ENCODE measurements at regions not wholly inside any gene's neighbourhood (a gene's known extent, or its start where the extent isn't known, plus 50 kb on each side); places are given as distances from the start of the nearest gene placed in this dataset.
"Not testable (repeated sequence)": the region's sequence is repeated elsewhere in the genome, so short reads cannot be mapped to it uniquely, and the experiment has no call there.

DNA sequence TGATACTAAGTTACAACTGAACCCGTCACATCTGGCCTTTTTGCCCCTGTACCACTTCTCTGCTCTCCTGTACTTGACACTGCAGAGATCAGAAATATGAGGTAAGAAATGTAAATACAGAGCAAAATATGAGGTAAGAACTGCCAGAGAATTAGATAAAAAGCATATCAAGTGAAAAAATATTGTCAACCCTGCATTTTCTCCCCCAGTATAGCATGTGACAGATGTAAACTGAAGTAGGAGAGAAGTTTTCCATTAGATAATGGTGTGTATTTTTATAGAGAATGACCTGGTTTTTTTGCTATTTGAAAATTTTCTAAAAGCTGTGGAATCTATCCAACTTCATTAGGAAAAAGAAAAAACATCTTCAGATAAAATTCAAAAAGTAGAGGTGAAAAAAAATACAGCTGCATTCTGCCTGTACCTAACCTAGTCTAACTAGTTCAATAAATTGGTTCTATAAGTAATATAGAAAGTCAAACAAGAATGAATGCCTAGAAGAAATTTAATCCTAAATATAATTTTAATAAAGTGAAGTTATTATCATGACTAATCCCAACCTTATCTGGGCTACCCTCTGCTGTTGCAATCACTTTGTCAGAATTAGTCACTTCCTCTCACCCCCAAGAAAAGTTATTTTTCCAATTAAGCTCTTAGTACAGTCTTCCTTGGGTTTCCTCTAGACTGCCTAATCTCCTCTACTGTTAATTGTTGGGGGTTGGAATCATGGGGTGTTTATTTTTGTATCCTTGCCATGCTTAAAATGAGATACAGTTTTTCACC is 210.0 kb downstream of the RASSF9 start:
- no peak for DNase-seq
- Histone ChIP-seq H3K36me3 (no peaks in the 10 kb centered on the region), H3K27ac (no peak overlapping the region), H3K4me1 (no peaks in the 10 kb centered on the region), H3K27me3 (no peaks in the 10 kb centered on the region), H3K4me3 (no peak overlapping the region), H3K9me3 (no peaks in the 10 kb centered on the region)
- TF ChIP-seq, protein P1, sequence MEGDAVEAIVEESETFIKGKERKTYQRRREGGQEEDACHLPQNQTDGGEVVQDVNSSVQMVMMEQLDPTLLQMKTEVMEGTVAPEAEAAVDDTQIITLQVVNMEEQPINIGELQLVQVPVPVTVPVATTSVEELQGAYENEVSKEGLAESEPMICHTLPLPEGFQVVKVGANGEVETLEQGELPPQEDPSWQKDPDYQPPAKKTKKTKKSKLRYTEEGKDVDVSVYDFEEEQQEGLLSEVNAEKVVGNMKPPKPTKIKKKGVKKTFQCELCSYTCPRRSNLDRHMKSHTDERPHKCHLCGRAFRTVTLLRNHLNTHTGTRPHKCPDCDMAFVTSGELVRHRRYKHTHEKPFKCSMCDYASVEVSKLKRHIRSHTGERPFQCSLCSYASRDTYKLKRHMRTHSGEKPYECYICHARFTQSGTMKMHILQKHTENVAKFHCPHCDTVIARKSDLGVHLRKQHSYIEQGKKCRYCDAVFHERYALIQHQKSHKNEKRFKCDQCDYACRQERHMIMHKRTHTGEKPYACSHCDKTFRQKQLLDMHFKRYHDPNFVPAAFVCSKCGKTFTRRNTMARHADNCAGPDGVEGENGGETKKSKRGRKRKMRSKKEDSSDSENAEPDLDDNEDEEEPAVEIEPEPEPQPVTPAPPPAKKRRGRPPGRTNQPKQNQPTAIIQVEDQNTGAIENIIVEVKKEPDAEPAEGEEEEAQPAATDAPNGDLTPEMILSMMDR (IDR thresholded peaks at IDR 0.05): no peak
- intact Hi-C loops (cut with DNase I): no loop called here
- peak; percentile 73 for ATAC-seq

DNA sequence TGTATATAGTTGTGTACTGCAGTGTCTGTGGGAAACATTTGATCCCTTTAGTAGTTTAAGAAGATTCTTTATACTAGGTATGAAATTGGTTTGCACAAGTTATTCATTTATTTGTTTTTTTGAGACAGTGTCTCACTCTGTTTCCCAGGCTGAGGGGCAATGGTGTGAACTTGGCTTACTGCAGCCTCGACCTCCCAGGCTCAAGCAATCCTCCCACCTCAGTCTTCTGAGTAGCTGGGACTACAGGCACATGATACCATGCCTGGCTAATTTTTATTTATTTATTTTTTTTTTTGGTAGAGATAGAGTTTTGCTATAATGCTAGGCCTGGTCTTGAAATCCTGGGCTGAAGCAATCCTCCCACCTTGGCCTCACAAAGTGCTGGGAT is 209.4 kb downstream of the RASSF9 start:
- ATAC-seq: no peak
- no peaks in the 10 kb centered on the region for H3K9me3 ChIP-seq
- no peaks in the 10 kb centered on the region for H3K27me3 ChIP-seq
- H3K36me3 ChIP-seq: no peaks in the 10 kb centered on the region
- no peak overlapping the region for H3K4me3 ChIP-seq
- H3K27ac ChIP-seq: no peak overlapping the region
- no peaks in the 10 kb centered on the region for H3K4me1 ChIP-seq
- intact Hi-C loops (cut with DNase I): no loop called here
- no peak for DNase-seq
- TF ChIP-seq, protein P1 (IDR thresholded peaks at IDR 0.05): no peak

DNA sequence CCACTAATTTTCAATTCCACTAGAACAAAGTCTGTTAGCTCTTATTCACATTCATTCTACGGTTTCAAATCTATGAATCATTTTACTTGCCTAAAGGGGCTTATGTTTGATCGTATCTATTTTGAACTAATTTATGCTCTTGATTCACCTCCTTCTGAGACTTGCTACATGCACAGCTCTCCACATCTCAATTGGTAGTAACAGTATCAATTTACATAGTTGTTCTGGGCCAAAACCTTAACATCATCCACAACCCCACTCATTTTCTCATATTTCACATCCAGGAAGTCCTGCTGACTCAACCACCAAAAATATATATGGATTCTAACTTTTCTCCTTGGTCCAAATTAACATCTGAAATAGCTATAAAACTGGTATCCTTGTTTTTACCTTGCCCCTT is 208.6 kb downstream of the RASSF9 start:
- DNase-seq: no peak
- Histone ChIP-seq H3K4me1 (no peaks in the 10 kb centered on the region), H3K4me3 (no peak overlapping the region), H3K27me3 (no peaks in the 10 kb centered on the region), H3K27ac (no peak overlapping the region), H3K36me3 (no peaks in the 10 kb centered on the region), H3K9me3 (no peaks in the 10 kb centered on the region)
- TF ChIP-seq, protein P1 (IDR thresholded peaks at IDR 0.05): no peak
- intact Hi-C loops (cut with DNase I): no loop called here
- no peak for ATAC-seq

DNA sequence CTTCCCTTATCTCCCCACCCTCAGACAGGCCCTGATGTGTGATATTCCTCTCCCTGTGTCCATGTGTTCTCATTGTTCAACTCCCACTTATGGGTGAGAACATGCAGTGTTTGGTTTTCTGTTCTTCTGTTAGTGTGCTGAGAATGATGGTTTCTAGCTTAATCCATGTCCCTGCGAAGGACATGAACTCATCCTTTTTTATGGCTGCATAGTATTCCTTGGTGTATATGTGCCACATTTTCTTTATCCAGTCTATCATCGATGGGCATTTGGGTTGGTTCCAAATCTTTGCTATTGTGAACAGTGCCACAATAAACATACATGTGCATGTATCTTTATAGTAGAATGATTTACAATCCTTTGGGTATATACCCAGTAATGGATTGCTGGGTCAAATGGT is 207.6 kb downstream of the RASSF9 start:
- H3K27ac ChIP-seq; H3K27me3 ChIP-seq; H3K9me3 ChIP-seq; H3K4me1 ChIP-seq; ATAC-seq; intact Hi-C loops (cut with DNase I); DNase-seq; H3K4me3 ChIP-seq; H3K36me3 ChIP-seq: not testable (repeated sequence)

DNA sequence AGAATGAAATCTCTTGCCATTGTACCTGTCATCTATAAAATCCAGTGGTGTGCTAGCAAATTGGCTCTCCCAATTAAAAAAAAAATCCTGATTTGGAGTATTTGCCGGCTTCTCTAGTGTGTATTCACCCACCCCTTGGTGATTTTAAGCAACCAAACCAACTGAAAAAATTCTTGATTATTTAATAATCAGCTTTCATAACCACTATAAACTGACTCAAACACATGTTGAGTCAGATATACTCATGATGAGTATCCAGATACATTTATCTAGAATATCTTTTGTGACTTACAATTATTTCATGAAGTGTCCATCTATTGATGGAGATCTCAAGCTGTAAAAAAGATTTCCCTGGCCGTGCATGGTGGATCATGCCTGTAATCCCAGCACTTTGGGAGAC is 205.4 kb downstream of the RASSF9 start:
- DNase-seq (no peak), ATAC-seq (no peak)
- Histone ChIP-seq H3K36me3 (no peaks in the 10 kb centered on the region), H3K4me3 (no peak overlapping the region), H3K4me1 (no peaks in the 10 kb centered on the region), H3K27ac (no peak overlapping the region), H3K9me3 (no peaks in the 10 kb centered on the region), H3K27me3 (no peaks in the 10 kb centered on the region)
- TF ChIP-seq, protein P1 (IDR thresholded peaks at IDR 0.05): no peak
- intact Hi-C loops (cut with DNase I): no loop called here

DNA sequence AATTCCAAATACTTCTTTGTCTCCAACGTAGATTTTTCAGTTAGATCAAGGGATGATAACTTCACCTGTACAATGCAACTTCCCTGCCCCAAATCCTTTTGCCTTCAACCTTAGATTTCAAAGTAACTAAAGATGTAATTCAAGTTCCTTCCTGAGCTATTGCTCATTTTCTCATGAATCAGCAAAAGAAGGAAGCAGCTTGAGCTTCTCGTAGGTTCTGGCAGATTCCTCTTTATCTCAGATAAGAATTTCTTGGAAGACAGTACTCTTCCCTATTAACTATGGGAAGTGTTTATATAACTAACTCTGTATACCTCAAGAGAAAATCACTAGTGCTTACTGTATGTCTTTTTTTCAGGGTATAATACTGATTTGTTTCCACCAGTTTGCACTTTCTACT is 203.8 kb downstream of the RASSF9 start:
- ATAC-seq (no peak), DNase-seq (no peak)
- TF ChIP-seq, protein P1 (IDR thresholded peaks at IDR 0.05): no peak

More for the DNA sequence above, 203.8 kb downstream of the RASSF9 start:
- no peaks in the 10 kb centered on the region for H3K27me3 ChIP-seq
- no peak overlapping the region for H3K27ac ChIP-seq
- no peaks in the 10 kb centered on the region for H3K9me3 ChIP-seq
- no peaks in the 10 kb centered on the region for H3K36me3 ChIP-seq
- intact Hi-C loops (cut with DNase I): no loop called here
- H3K4me3 ChIP-seq: no peak overlapping the region
- no peaks in the 10 kb centered on the region for H3K4me1 ChIP-seq
